ENCODE measurements at regions not wholly inside any gene's neighbourhood (a gene's known extent, or its start where the extent isn't known, plus 50 kb on each side); places are given as distances from the start of the nearest gene placed in this dataset.

DNA sequence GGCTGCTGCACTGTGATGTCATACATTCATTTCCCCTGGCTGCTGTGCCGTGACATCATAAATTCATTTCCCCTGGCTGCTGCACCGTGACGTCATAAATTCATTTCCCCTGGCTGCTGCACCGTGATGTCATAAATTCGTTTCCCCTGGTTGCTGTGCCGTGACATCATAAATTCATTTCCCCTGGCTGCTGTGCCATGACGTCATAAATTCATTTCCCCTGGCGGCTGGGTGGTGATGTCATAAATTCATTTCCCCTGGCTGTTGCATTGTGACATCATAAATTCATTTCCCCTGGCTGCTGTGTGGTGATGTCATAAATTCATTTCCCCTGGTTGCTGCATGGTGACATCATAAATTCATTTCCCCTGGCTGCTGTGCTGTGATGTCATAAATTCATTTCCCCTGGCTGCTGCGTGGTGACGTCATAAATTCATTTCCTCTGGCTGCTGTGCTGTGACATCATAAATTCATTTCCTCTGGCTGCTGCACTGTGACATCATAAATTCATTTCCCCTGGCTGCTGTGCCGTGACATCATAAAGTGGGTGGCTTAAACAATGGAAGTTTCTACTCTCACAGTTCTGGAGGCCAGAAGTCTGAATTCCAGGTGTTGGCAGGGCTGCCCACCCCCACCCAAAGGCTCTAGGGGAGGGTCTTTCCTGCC, 301.1 kb downstream of the SHANK2 start:
- no peaks in the 10 kb centered on the region for H3K79me2 ChIP-seq (ENCODE audit: insufficient read depth, low read length)
- no peak overlapping the region for H3K4me3 ChIP-seq (ENCODE audit: low read depth in 1 of 2, low read length in 2 of 2)
- no peak for ATAC-seq (ENCODE audit: insufficient read depth, low read depth)
- no peaks in the 10 kb centered on the region for H4K20me1 ChIP-seq (ENCODE audit: insufficient read depth, low read length)
- H3K4me2 ChIP-seq (ENCODE audit: insufficient read depth, low read length): no peak overlapping the region
- H3K4me1 ChIP-seq (ENCODE audit: insufficient read depth, low read length): no peaks in the 10 kb centered on the region
- H3K27me3 ChIP-seq (ENCODE audit: insufficient read depth, low read length, poor library complexity): no peaks in the 10 kb centered on the region
- DNase-seq: no peak
- no peaks in the 10 kb centered on the region for H3K36me3 ChIP-seq (ENCODE audit: insufficient read depth, low read length)
- peaks cover 6% of the 10 kb centered on the region for H3K9me3 ChIP-seq (ENCODE audit: insufficient read depth, low read length, severe bottlenecking)
- H2AFZ ChIP-seq (ENCODE audit: low read depth, low read length): no peak overlapping the region
- no peak overlapping the region for H3K9ac ChIP-seq (ENCODE audit: low read depth, low read length)
- TF ChIP-seq, protein P1, sequence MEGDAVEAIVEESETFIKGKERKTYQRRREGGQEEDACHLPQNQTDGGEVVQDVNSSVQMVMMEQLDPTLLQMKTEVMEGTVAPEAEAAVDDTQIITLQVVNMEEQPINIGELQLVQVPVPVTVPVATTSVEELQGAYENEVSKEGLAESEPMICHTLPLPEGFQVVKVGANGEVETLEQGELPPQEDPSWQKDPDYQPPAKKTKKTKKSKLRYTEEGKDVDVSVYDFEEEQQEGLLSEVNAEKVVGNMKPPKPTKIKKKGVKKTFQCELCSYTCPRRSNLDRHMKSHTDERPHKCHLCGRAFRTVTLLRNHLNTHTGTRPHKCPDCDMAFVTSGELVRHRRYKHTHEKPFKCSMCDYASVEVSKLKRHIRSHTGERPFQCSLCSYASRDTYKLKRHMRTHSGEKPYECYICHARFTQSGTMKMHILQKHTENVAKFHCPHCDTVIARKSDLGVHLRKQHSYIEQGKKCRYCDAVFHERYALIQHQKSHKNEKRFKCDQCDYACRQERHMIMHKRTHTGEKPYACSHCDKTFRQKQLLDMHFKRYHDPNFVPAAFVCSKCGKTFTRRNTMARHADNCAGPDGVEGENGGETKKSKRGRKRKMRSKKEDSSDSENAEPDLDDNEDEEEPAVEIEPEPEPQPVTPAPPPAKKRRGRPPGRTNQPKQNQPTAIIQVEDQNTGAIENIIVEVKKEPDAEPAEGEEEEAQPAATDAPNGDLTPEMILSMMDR (IDR thresholded peaks at IDR 0.05; ENCODE audit: borderline replicate concordance, extremely low read depth, low read length, poor library complexity, severe bottlenecking): no peak
- no peak for TF ChIP-seq EZH2 (IDR thresholded peaks at IDR 0.05; ENCODE audit: borderline replicate concordance, low read depth, low read length, severe bottlenecking)
- no peak overlapping the region for H3K27ac ChIP-seq (ENCODE audit: low read length)

DNA sequence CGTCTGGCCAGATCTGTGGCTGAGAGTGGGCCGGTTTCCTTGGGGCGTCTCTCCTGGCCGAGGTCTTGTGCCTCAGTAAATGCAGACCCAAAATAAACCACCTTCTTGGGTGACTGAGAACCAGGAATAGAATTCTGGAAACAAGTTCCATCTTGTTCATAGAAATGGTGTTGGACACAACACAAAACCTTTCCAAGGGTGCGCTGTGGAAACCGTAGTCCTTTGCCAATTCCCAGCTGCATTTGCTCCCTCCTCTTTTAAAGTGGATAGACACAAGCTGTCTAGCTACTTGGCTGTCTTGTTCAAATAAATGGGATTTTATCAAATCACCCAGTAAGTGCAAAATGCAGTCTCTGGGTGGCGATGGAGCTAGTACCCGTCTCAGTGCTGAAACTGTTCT, 300.2 kb downstream of the SHANK2 start:
- TF ChIP-seq EZH2 (IDR thresholded peaks at IDR 0.05; ENCODE audit: borderline replicate concordance, low read depth, low read length, severe bottlenecking): no peak
- TF ChIP-seq, protein P1 (IDR thresholded peaks at IDR 0.05; ENCODE audit: borderline replicate concordance, extremely low read depth, low read length, poor library complexity, severe bottlenecking): no peak
- DNase-seq: no peak

DNA sequence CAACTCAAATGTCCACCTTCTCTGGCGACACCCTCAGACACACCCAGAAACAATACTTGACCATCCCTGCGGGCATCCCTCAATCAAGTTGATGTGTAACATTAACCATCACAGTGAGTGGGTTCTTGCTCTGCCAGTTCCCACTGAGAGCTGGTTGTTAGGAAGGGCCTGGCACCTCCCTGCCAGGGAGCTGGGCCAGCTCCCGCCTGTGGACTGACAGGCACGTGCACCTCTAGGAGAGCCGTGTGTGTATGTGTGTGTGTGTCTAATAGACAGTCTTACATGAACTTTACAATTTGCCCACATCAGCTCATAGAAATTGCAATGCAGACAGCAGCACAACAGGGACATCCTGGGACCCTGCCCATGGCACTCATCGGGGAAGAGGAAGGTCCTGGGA, 298.7 kb downstream of the SHANK2 start:
- Histone ChIP-seq H2AFZ (ENCODE audit: low read depth, low read length) (no peak overlapping the region), H3K4me2 (ENCODE audit: insufficient read depth, low read length) (no peak overlapping the region), H3K27ac (ENCODE audit: low read length) (no peak overlapping the region), H3K9me3 (ENCODE audit: insufficient read depth, low read length, severe bottlenecking) (peaks cover 6% of the 10 kb centered on the region), H3K36me3 (ENCODE audit: insufficient read depth, low read length) (no peaks in the 10 kb centered on the region), H3K4me3 (ENCODE audit: low read depth in 1 of 2, low read length in 2 of 2) (no peak overlapping the region), H3K27me3 (ENCODE audit: insufficient read depth, low read length, poor library complexity) (no peaks in the 10 kb centered on the region), H4K20me1 (ENCODE audit: insufficient read depth, low read length) (no peaks in the 10 kb centered on the region), H3K79me2 (ENCODE audit: insufficient read depth, low read length) (no peaks in the 10 kb centered on the region), H3K9ac (ENCODE audit: low read depth, low read length) (no peak overlapping the region), H3K4me1 (ENCODE audit: insufficient read depth, low read length) (no peaks in the 10 kb centered on the region)
- TF ChIP-seq EZH2 (IDR thresholded peaks at IDR 0.05; ENCODE audit: borderline replicate concordance, low read depth, low read length, severe bottlenecking): no peak
- TF ChIP-seq, protein P1 (IDR thresholded peaks at IDR 0.05; ENCODE audit: borderline replicate concordance, extremely low read depth, low read length, poor library complexity, severe bottlenecking): no peak
- ATAC-seq (ENCODE audit: insufficient read depth, low read depth) (no peak), DNase-seq (no peak)

More for the DNA sequence above, 300.2 kb downstream of the SHANK2 start:
- H3K4me1 ChIP-seq (ENCODE audit: insufficient read depth, low read length): no peaks in the 10 kb centered on the region
- H2AFZ ChIP-seq (ENCODE audit: low read depth, low read length): no peak overlapping the region
- H3K9ac ChIP-seq (ENCODE audit: low read depth, low read length): no peak overlapping the region
- H3K27ac ChIP-seq (ENCODE audit: low read length): no peak overlapping the region
- H3K4me3 ChIP-seq (ENCODE audit: low read depth in 1 of 2, low read length in 2 of 2): no peak overlapping the region
- H3K36me3 ChIP-seq (ENCODE audit: insufficient read depth, low read length): no peaks in the 10 kb centered on the region
- no peaks in the 10 kb centered on the region for H3K27me3 ChIP-seq (ENCODE audit: insufficient read depth, low read length, poor library complexity)
- no peaks in the 10 kb centered on the region for H4K20me1 ChIP-seq (ENCODE audit: insufficient read depth, low read length)
- no peak for ATAC-seq (ENCODE audit: insufficient read depth, low read depth)
- no peak overlapping the region for H3K4me2 ChIP-seq (ENCODE audit: insufficient read depth, low read length)
- no peaks in the 10 kb centered on the region for H3K79me2 ChIP-seq (ENCODE audit: insufficient read depth, low read length)
- peaks cover 6% of the 10 kb centered on the region for H3K9me3 ChIP-seq (ENCODE audit: insufficient read depth, low read length, severe bottlenecking)
